AG10803 (cell line): ENCODE measurements at regions not wholly inside any gene's neighbourhood (a gene's known extent, or its start where the extent isn't known, plus 50 kb on each side); places are given as distances from the start of the nearest gene placed in this dataset.

Experiments
- DNase-seq: peaks from one replicate; pipeline ENCODE4 v3.0.0; 2010; ENCODE audit warnings: low read depth
- H3K4me3 ChIP-seq: 2 replicates; pipeline ENCODE4 v1.5.1; 2011; ENCODE audit warnings: mild to moderate bottlenecking, low read length, control low read depth
- CTCF ChIP-seq: conservative IDR thresholded peaks from 2 replicates; pipeline ENCODE4 v1.5.1; 2011; ENCODE audit warnings: mild to moderate bottlenecking, low read length, control low read depth, inconsistent platforms

- no peak; the same call in 1 of the 2 replicates for TF ChIP-seq CTCF
- H3K4me3 ChIP-seq = peak overlapping the region; percentile 94
- peak; percentile 58 for DNase-seq
Observed at GRCh38 chr13:50126263-50126992, 111.2 kb downstream of the KCNRG start.

- TF ChIP-seq CTCF = no peak
- peak; percentile 25 for DNase-seq
- peak overlapping the region; percentile 36 for H3K4me3 ChIP-seq
Observed at GRCh38 chr13:50126993-50127725, 111.9 kb downstream of the KCNRG start.

- peak overlapping the region; percentile 36 for H3K4me3 ChIP-seq
- DNase-seq = no peak
- TF ChIP-seq CTCF = no peak
Observed at GRCh38 chr13:50127726-50128291, 112.6 kb downstream of the KCNRG start.

- no peak for TF ChIP-seq CTCF
- DNase-seq = no peak
- H3K4me3 ChIP-seq = no peak overlapping the region
Observed at GRCh38 chr13:50128428-50128931, 113.2 kb downstream of the KCNRG start.

GRCh38 chr13:50129081-50129705 lies 113.9 kb downstream of the KCNRG start:
- no peak for TF ChIP-seq CTCF
- peak overlapping the region; percentile 62 for H3K4me3 ChIP-seq

GRCh38 chr13:50129706-50130122 lies 114.5 kb downstream of the KCNRG start:
- no peak for TF ChIP-seq CTCF
- no peak for DNase-seq
- peak overlapping the region; percentile 62 for H3K4me3 ChIP-seq

More at GRCh38 chr13:50129081-50129705, 113.9 kb downstream of the KCNRG start:
- DNase-seq = no peak
